GM19463 (cell line): ENCODE measurements at regions not wholly inside any gene's neighbourhood (a gene's known extent, or its start where the extent isn't known, plus 50 kb on each side); places are given as distances from the start of the nearest gene placed in this dataset.
"Not testable (repeated sequence)": the region's sequence is repeated elsewhere in the genome, so short reads cannot be mapped to it uniquely, and the experiment has no call there.

Experiments
- ATAC-seq: cut with Tn5 transposase; IDR thresholded peaks from one replicate; pipeline ENCODE4 v1.9.1; 2021; ENCODE audit warnings: mild to moderate bottlenecking, moderate library complexity; ENCODE audit not compliant: unreplicated experiment

DNA sequence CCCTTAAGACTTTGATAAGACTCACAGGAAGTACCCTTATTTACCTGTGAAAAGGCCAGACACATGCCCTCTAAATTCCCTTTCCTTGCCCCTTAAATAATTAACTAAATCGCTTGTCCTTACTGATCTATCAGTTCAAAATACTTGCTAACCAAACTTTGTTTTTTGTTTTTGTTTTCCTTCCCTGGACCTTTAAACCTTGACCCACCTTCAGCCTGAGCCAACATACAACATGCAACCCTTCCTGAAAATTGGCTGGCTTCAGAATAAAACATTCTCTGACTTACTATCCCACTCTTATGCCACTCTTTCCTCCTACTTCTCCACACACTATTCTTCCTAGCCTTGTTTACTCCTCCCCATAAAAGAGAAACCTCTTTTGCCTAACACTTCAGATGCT is 448.1 kb upstream of the TRAM1L1 start:
- no peak for ATAC-seq

DNA sequence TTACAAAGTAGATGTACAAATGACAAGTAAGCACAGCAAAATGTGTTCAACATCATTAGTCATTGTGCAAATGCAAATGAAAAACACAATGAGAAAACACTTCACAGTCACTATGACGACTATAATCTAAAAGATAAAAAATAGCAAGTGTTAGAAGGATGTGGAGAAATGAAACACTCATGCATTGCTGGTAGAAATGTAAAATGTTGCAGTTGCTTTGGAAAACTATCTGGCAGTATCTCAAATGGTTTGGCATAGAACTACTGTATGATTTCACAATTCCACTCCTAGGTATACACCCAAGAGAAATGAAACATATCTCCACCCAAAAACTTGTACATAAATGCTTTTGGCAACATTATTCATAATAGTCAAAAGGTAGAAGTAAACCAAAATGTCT is 459.7 kb upstream of the TRAM1L1 start:
- ATAC-seq: no peak

DNA sequence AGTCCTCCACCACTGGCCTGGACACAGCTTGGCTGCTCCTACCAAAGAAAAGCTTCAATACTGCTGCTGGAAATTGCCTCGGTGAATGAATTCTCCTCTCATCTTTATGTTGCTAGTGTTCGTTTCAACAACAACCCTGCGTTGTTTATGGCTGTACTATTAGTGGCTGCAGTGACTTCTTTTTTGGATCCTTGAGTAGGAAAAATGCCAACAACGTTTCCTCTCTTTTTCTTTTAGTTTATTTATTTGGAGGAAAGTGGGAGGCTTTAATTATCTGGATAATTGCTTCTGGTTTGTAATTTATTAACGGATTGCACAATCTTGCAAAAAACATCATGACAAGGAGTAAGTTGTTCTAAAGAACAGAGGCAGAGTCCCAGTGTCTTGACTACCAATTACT is 464.1 kb upstream of the TRAM1L1 start:
- ATAC-seq: no peak

DNA sequence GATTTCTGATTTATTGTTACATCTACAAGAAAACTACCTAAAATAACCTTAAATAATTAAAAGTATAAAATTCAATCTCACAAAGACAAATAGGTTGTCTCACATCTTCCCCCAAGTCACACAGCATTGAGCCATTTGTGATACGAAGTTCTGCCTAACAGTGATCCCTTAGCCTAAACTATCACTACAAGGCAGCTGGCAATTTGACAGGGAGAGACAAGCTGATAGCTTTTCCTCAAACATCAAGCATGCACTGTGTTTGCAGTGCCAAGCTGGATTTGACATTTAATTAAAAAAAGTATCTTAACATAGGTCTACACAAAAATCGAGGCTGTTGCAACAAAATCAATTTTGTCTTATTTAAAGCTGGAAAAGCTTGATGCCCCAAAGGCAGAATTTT is 464.7 kb upstream of the TRAM1L1 start:
- no peak for ATAC-seq

DNA sequence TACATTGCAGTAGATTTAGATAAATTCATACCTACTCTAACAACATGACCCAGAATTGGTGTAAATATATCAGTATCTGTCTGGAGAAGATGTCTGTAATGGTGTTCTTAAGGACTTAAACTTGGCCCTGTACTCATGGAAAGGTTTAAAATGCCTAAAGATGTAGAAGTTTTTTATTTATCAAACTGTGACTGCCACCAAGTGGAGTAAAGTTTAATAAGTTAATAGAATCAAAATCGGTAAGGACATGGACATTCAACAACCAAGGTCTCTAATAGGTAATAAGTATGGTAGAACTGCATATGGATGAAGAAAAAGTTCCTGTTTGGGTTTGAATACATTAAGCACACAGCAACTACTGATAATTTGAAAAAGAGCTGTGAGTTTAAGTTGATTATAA is 474.0 kb upstream of the NDST3 start:
- no peak for ATAC-seq

DNA sequence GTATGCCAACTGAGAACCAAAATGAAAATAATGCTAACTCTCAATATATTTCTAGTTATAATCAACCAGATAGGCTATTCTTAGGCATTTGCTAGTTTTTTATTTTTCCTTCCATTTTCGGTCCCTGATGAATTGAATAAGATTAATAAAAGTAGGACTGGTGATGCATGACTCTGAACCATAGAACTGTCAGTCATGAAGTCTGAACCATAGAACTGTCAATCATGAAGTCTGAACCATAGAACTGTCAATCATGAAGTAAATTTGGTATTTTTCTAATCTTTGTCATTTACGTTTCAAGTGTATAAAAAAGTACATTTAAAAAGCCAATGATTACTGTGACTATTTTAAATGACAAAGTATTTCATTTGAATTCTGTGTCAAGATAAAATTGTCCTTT is 460.2 kb upstream of the NDST3 start:
- no peak for ATAC-seq

DNA sequence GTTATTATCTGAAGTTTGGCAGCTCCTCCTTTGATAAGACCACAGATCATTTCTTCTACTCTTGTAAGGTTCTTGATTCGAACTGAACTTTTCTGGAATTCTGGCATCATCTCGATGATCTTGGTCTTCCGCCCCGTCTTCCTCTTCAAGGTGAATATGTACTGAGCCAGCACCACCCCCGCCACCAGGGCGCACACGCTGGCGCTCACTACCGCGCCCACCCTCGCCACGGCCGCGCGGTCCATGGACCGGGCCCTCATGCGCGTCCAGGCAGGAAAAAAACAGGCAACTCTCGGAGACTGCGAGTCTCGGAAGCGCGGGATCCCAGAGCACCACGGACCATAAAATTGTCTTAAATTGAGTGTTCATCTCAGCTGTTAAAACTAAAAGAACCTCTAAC is 458.4 kb upstream of the NDST3 start:
- ATAC-seq: no peak

DNA sequence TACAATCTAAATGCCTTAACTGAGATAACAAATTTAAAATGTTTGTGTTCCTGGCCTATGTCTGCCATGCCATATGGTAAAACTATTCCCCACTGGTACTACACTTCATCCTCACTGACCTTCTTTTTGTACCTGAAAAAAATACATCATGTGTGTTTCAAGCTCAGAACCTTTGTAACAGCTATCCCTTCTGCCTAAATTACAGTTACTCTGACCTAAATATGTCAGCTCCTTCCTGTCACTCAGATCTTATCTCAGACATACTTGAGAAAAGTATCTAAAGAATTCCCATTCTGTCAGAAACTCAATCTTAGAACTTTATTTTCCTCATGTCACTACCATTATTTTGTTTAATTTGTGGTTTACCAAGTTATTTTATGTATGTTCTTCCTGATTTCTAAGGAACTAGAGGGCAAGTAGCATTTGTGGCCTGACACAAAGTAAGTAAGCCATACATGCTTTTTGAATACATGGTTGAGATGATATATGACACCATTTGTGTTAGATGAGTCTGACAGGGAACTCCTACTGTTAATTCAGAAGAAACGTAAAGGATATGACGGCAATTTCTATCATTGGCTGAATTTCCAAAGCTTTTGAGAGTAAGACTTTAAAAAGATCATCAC is 456.5 kb upstream of the NDST3 start:
- no peak for ATAC-seq

DNA sequence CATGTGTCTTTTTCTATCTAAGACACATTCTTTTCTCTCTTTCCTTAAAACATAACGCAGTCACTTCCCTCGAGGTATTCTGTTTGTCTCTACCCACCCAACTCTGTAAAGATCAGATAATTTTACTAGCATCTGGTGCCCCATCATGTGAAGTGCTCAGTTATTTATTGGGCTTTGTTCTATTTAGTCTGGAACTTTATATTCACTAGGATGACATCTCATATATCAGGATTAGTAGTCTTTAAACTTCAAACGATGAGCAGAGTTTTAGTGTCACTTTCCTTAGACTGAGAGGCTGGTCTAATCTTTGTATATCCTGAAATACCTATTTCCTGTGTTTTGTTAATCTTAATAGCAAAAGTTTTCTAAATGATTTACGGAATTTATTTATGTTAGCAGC is 445.5 kb upstream of the NDST3 start:
- no peak for ATAC-seq

DNA sequence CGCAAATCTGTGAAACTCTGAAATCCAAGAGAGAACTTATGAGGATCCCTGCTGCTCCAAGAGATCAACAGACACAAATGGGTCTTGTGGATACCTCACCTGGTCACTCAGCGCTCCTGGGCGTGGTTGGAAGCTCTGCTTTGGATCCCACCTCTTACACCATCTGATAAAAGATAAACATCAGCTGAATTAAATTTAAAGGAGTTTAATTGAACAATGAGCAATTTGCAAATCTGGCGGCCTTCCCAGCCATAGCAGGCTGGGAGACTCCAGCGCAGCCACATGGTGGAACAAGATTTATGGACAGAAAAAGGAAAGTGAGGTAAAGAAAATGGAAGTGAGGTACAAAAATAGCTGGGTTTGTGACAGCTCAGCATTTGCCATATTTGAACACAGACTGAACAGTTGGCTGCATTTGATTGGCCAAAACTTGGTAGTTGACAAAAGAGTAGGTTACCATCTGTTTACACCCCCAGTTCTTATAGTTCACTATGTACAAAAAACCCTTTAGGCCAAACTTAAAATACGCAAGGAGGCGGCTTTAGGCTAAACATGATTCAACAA is 437.3 kb upstream of the NDST3 start:
- no peak for ATAC-seq

DNA sequence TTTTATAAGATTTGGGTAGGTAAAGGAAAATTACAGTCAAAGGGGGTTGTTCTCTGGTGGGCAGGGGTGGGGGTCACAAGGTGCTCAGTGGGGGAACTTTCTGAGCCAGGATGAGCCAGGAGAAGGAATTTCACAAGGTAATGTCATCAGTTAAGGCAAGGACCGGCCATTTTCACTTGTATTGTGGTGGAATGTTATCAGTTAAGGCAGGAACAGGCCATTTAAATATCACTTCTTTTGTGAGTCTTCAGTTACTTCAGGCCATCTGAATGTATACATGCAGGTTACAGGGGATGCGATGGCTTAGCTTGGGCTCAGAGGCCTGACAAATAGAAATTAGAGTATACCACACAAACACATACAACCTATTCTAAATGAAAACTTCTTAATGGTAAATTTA is 434.9 kb upstream of the NDST3 start:
- ATAC-seq: not testable (repeated sequence)

DNA sequence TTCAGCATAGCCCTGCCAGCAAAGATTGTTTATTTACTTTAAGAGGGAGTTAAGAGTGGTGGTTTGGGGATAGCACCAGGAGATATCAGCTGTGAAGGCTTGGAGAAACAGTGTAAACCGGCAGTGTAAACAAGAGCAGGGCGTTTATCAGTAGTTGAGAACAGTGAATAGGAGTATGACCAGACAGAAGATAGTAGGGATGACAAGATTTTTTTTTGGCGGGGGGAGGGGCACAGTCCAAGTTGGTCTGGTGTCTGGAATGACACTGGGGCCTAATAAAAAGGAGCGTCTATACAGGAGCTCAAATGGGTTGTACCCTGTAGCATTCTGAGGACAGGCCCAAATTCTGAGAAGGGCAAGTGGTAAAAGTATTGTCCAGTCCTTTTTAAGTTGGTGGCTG is 433.4 kb upstream of the NDST3 start:
- ATAC-seq: not testable (repeated sequence)

DNA sequence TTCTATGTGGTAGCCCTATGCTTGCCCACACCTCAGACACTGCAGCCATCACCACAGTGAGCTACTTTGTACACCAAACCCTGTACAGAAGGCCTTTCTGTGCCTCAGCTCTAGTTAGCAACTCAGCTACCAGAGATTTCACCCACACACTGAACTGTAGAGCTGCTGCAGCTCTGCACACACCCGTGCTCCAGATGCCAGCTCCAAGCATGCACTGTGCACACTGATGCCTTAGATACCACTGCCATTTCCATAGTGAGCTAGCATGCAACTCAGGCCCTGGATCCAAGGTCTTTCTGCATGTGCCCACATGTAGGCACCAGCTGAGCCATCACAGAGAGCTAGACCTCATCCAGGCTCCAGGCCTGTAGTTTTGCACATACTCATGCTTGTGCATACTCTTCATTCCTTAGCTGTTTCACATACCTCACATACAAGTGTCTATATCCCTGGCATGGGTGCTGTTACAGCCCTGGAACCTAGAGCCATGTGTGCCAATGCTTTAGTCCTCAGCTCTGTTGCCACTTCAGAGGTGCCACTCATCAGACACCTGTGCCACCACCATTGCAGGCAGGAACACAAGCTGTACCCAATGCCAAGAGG is 423.5 kb upstream of the NDST3 start:
- ATAC-seq: no peak

DNA sequence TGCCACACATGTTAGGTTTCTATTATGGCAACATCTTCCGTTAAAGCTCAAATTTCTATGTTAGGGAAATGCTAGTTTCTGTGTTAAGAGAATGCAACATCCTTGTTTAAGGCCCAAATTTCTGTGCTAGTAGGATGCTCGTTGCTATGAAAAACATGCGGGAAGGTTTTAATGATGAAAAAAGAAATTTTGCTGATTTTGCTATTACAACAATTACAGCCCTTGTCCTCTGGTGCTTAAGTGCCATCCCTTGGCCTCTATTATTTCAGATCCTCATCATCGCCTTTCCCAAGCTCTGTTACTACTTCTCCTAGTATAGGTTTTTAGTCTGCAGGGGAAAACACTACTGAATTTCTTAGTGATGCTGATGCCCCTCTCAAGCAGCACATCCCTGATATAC is 412.6 kb upstream of the NDST3 start:
- no peak for ATAC-seq

DNA sequence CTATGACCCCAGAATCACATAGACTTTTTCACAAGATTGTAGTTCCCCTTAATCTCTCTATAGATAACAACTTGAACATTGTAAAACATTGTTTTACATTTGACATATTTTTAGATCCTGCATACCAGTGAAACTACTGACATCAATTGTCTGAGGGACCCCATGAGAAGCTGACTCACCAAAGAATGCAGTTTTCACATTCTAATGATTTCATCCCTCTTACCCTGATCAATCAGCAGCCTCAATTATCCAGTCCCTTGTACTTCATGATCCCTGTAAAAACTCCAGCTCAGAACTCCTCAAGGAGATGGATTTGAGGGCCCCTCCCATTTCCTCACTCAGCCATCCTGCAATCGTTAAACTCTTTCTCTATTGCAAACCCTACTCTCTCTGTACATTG is 411.0 kb upstream of the NDST3 start:
- ATAC-seq: no peak

DNA sequence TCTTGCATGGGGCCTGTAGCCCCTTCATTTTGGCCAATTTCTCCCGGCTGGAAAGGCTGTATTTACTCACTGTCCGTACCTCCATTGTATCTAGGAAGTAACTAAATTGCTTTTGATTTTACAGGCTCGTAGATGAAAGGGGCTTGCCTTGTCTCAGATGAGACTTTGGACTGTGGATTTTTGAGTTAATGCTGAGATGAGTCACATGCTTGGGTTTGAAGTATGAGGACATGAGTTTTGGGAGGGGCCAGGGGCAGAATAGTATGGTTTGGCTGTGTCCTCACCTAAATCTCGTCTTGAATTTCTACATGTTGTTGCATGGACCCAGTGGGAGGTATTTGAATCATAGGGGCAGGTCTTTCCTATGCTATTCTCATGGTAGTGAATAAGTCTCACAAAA is 407.6 kb upstream of the NDST3 start:
- ATAC-seq: no peak

DNA sequence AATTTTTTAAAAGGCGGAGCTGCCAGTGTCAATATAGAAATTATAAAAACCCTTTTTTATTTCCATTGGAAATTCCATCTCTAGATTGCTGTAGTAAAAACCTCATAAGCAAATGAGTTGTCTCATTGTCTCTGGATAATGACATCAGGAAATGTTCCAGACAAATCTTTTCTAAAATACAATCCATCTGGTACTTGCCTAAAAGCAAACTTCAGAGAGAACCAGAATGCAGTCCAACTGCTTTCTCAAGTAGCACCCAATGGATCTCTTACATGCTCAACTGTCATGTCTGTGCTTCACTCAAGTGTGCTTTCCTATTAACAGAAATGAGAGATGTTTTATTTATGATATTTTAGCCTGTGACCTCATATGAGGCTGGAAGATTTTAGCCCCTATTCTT is 399.6 kb upstream of the NDST3 start:
- ATAC-seq: no peak

DNA sequence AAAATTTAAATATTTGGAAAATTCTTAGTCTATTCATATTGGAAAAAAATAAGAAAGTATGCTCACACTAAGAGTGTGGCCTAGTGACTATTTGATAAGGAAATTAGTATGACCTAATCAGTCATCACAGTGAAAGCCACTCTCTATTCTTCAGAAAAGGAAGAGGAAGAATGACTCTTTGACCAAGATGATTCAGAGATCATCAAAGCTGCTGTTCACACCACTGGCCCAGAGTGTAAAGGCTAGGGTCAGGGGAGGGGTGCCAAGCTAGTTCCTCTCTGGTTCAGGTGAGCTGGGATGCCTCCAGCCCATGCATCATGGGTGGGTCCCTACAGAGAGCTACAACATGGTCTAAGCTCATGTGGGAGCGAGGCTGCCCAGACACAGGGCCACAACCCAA is 396.9 kb upstream of the NDST3 start:
- ATAC-seq: no peak

DNA sequence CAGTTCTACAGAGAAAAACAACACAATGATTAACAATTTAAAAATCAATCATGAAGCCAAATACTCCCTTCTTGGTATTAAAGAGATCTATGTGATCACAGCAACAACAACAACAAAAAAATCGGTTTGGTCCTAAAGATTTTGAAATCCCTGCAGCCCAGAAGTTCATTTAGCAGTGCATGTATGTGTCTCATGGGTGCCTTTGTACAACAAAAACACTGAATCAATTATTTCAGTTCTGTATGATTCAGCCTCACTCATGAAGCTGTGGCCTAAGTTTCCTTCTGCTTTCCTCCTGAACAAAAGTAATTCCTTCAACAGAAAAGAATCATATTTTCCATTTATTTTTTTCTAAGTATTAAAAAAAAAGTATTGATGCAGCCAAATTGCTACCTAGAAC is 393.4 kb upstream of the NDST3 start:
- ATAC-seq: no peak

DNA sequence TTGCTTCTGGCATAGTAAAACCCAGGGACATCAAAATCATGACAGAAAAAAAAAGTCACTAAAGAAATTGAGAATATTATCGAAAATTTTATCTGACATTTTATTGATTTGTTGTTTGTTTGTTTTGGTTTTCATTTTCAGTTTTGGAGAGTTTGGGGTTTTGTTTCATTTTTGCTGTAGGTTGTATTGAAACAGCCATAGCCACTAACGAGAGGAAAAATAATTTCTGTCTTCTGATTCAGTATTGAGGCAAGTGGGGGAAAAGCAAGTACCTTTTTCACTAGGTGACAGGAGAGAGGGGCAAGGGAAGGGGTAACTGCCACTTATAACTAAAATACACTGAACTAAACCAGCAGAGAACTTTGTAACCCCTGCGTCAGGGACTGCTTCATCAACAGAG is 392.8 kb upstream of the NDST3 start:
- ATAC-seq: no peak

DNA sequence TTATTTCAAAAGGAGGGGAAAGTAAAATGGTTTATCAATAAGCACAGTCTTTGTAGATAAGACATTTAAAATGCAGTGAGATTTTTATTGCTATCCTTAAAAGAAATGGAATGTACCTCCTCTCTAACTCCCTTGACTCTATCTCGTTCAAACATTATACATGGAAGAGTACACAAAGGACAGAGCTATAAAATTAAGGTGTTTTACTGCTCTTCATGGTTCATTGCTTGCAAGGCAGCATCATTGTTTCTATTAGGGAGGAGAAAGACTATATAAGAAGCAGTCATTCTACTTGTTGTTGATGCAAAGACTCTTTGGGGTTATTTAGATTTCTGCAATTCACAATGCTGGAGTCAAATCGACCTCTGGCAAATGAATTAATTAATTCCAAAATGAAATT is 380.2 kb upstream of the NDST3 start:
- ATAC-seq: no peak

DNA sequence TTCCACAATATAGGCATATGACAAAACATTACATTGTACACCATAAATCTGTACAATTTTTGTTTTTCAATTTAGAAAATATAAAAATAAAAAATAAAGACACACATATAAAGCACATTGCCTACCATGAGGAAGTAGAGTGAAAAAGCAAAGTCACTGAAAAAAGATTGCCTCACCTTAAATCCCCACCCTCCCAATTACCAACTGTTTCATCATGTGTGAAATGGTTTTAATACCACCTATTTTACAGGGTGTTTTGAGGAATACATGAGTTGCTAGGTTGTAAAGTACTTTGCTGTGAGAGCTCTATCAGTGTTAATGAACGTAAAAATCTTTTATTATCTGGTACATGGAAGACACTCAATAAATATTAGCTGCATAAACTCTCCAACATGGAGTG is 373.6 kb upstream of the NDST3 start:
- ATAC-seq: no peak
